ENCODE measurements at regions not wholly inside any gene's neighbourhood (a gene's known extent, or its start where the extent isn't known, plus 50 kb on each side); places are given as distances from the start of the nearest gene placed in this dataset.

DNA sequence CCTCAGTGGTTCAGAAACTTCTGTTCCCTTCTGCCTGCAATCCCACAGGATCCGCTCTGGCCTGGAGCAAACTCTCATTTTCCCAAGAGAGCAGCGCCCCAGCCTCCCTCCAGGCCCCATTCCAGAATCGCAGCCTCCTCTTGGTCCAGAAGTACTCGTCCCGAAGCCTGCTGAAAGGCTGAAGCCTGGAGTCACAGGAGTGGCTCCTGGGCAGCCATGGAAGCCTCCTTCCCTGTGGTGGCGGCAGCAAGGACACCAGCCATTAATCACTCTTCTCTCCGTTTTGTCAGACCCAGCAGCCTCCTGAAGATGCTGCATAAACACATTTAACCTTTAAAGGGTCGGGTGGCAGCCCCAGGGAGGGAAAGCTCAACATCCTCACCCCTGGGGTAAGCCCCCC, 66.9 kb upstream of the TNRC6C start:
- DNase-seq (peak in 1 of 6 donors; percentile 31), ATAC-seq (no peak), FAIRE-seq (no peak)
- intact Hi-C loops (cut with DNase I) = no loop called here
- peaks cover 0 to 5% (median 0%) of the 10 kb centered on the region in 3 donors for H3K4me1 ChIP-seq
- no peaks in the 10 kb centered on the region for H3K27me3 ChIP-seq
- no peak overlapping the region for H3K27ac ChIP-seq
- TF ChIP-seq, protein P1, sequence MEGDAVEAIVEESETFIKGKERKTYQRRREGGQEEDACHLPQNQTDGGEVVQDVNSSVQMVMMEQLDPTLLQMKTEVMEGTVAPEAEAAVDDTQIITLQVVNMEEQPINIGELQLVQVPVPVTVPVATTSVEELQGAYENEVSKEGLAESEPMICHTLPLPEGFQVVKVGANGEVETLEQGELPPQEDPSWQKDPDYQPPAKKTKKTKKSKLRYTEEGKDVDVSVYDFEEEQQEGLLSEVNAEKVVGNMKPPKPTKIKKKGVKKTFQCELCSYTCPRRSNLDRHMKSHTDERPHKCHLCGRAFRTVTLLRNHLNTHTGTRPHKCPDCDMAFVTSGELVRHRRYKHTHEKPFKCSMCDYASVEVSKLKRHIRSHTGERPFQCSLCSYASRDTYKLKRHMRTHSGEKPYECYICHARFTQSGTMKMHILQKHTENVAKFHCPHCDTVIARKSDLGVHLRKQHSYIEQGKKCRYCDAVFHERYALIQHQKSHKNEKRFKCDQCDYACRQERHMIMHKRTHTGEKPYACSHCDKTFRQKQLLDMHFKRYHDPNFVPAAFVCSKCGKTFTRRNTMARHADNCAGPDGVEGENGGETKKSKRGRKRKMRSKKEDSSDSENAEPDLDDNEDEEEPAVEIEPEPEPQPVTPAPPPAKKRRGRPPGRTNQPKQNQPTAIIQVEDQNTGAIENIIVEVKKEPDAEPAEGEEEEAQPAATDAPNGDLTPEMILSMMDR (IDR thresholded peaks at IDR 0.05) = no peak
- no peaks in the 10 kb centered on the region for H3K36me3 ChIP-seq
- H3K9me3 ChIP-seq = no peaks in the 10 kb centered on the region
- H3K4me3 ChIP-seq = no peak overlapping the region
- WGBS, 2 donors = 48 to 49% methylated on average over 8 of the region's 8 CpGs

DNA sequence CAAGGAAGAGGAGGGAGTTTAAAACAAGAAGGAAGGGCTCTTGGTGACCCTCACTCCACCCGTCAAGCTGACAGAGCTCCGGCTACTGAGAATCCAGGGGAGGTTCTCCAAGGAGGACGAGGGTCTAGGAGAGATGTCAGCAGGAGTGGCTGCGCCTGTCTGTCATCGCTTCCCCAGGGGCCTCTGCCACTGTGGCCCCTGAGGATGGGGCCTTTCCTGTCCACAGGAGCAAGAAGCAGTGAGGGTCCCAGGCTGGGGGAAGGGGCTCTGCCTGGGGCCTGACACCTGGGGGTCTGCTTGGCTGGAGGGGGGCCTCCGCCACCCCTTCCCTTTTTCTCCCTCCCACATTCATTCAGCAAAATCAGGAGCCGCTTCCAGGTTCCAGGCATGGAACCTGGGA, 66.5 kb upstream of the TNRC6C start:
- intact Hi-C loops (cut with DNase I) = no loop called here
- WGBS, 2 donors = 68 to 72% methylated on average over 7 of the region's 7 CpGs

DNA sequence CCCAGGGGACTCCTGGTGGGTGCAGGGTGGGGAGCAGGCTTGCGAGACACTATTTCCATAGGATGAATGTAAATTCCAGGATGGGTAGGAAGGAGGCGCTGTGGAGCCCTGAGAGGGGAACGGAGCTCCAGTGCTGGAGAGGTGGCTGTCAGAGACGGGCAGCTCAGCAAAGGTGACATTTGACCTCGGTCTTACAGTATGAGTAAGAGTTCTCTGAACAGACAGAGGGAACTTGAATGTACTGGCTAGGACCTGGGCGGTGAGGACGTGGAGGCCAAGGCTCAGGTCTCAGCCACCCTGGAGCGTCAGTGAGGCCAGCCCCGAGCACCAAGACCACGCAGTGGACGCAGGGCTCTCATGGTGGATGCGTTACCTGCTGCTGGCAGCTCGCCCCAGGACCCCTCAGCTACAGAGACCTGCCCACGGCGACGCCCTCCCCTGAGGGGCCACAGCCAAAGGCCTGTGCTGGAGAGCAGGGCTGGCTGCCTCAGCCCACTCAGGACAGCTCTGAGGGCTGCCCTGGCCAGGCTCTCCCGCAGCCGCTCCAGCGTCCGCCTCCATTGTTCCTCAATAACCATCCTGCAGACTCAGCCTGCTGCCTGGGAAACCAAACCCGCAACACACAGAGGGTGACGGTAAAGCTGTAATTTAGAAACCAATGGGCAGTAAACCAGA, 65.9 kb upstream of the TNRC6C start:
- H3K27me3 ChIP-seq = no peaks in the 10 kb centered on the region
- H3K27ac ChIP-seq = no peak overlapping the region
- intact Hi-C loops (cut with DNase I) = no loop called here
- TF ChIP-seq, protein P1 (IDR thresholded peaks at IDR 0.05) = no peak
- no peak for FAIRE-seq
- 64 to 71% methylated on average over 22 of the region's 22 CpGs for WGBS, 2 donors
- H3K9me3 ChIP-seq = no peaks in the 10 kb centered on the region
- H3K4me1 ChIP-seq = no peaks in the 10 kb centered on the region
- DNase-seq = no peak
- ATAC-seq = no peak
- no peak overlapping the region for H3K4me3 ChIP-seq
- H3K36me3 ChIP-seq = no peaks in the 10 kb centered on the region

More for the DNA sequence above, 66.5 kb upstream of the TNRC6C start:
- Histone ChIP-seq H3K27me3 (no peaks in the 10 kb centered on the region), H3K36me3 (no peaks in the 10 kb centered on the region), H3K4me3 (no peak overlapping the region), H3K27ac (no peak overlapping the region), H3K9me3 (no peaks in the 10 kb centered on the region), H3K4me1 (peaks cover 0 to 5% (median 0%) of the 10 kb centered on the region in 3 donors)
- FAIRE-seq = no peak
- DNase-seq = peak in 1 of 6 donors; percentile 38
- TF ChIP-seq, protein P1 (IDR thresholded peaks at IDR 0.05) = no peak
- no peak for ATAC-seq

DNA sequence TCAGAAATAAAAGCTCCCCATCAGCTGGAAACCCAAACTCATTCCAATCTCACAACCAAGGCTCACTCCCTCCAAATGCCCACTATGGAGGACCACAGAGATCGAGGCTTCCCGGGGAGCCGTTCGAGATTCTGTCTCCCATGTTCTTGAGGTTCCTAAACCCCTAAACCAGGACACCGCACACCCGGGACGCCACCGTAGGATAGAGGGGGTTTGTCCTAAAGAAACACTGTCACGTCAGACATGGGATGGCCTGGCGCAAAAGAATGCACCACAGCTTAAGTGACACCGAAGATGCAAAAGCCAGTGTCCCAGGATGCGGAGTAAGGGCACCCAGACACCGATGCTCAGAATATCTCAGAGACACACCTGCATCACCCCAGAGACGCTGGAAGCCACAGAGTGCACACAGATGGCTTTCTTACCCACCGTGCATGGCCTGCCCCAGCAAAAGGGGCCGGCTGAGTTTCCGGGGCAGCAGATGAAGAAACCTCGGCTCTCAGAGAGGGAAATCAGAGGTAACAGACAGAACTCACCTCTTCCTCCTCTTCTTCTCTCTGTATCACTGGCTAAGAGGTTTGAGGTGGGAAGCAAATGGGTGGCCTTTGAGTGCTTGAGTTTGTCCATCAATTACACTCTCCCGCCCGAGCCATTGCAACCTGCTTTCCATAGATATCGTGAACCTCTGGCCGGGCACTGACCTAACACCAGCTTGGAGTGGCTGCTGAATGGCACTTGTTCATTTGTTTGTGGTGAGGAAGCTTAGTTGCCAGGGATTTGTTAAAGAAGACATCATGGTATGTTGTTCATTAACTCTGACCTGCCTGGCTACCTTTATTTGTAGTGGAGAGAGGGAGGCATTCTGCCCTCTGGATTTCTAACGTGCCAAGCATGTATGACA, 65.1 kb upstream of the TNRC6C start:
- intact Hi-C loops (cut with DNase I) = no loop called here
- Histone ChIP-seq H3K4me1 (no peaks in the 10 kb centered on the region), H3K27me3 (no peaks in the 10 kb centered on the region), H3K9me3 (no peaks in the 10 kb centered on the region), H3K36me3 (no peaks in the 10 kb centered on the region), H3K27ac (no peak overlapping the region), H3K4me3 (no peak overlapping the region)
- DNase-seq (no peak), FAIRE-seq (no peak), ATAC-seq (no peak)
- WGBS, 2 donors = 76 to 79% methylated on average over 23 of the region's 23 CpGs
- TF ChIP-seq, protein P1 (IDR thresholded peaks at IDR 0.05) = no peak

All from pancreas (tissue), 10 donors.